ENCODE measurements at regions not wholly inside any gene's neighbourhood (a gene's known extent, or its start where the extent isn't known, plus 50 kb on each side); places are given as distances from the start of the nearest gene placed in this dataset.

- no peaks in the 10 kb centered on the region for H4K20me1 ChIP-seq (ENCODE audit: insufficient read depth, low read length)
- no peaks in the 10 kb centered on the region for H3K27me3 ChIP-seq (replicated peaks; ENCODE audit: insufficient read depth, low read length)
- TF ChIP-seq CTCF (IDR thresholded peaks at IDR 0.05; ENCODE audit: low read length) (no peak), EZH2 (optimal IDR thresholded peaks at IDR 0.05; ENCODE audit: low read depth, low read length) (no peak), EZH2phosphoT487 (IDR thresholded peaks at IDR 0.05; ENCODE audit: low read length) (no peak)
- no peaks in the 10 kb centered on the region for H3K79me2 ChIP-seq (ENCODE audit: low read length)
- H3K4me1 ChIP-seq (ENCODE audit: low read length) = no peaks in the 10 kb centered on the region
- H3F3A ChIP-seq (ENCODE audit: insufficient read depth, low read length) = no peaks in the 10 kb centered on the region
- no peak overlapping the region for H3K4me3 ChIP-seq (ENCODE audit: low read length)
- no peak overlapping the region for H3K4me2 ChIP-seq (ENCODE audit: low read depth, low read length)
- H3K9ac ChIP-seq (ENCODE audit: low read length) = no peak overlapping the region
- H2AFZ ChIP-seq (ENCODE audit: low read length) = no peak overlapping the region
- no peaks in the 10 kb centered on the region for H3K9me3 ChIP-seq (replicated peaks; ENCODE audit: insufficient read depth, low read length)
- H3K27ac ChIP-seq (ENCODE audit: low read length) = no peak overlapping the region
- no peaks in the 10 kb centered on the region for H3K9me2 ChIP-seq (replicated peaks; ENCODE audit: insufficient read depth, low read length)
- no peak for DNase-seq
- no peaks in the 10 kb centered on the region for H3K36me3 ChIP-seq (replicated peaks; ENCODE audit: insufficient read depth, low read length)
Measured at GRCh38 chr13:76800943-76801342, 85.3 kb downstream of the KCTD12 start.

DNA sequence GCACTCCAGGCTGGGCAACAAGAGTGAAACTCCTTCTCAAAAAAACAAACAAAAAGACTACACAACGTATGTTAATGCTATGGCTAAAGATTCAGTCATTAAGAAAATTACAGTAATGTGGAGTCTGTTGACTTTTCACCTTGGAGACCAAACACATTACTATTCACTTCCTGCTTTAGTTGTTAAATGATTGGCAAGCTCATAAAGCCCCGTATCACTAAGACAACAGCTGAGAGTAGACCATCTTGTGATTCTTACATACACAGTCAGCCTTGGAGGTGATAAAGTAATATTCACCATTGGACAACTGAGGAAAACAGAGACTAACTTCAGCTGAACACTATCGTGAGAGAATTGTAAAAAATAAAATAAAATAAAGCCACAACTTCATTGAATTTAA is 86.5 kb downstream of the KCTD12 start:
- TF ChIP-seq CTCF (IDR thresholded peaks at IDR 0.05; ENCODE audit: low read length) (no peak), EZH2 (optimal IDR thresholded peaks at IDR 0.05; ENCODE audit: low read depth, low read length) (no peak), EZH2phosphoT487 (IDR thresholded peaks at IDR 0.05; ENCODE audit: low read length) (no peak)
- H4K20me1 ChIP-seq (ENCODE audit: insufficient read depth, low read length) = no peaks in the 10 kb centered on the region
- no peaks in the 10 kb centered on the region for H3K27me3 ChIP-seq (replicated peaks; ENCODE audit: insufficient read depth, low read length)
- H2AFZ ChIP-seq (ENCODE audit: low read length) = no peak overlapping the region
- H3K36me3 ChIP-seq (replicated peaks; ENCODE audit: insufficient read depth, low read length) = no peaks in the 10 kb centered on the region
- H3K9me2 ChIP-seq (replicated peaks; ENCODE audit: insufficient read depth, low read length) = no peaks in the 10 kb centered on the region
- no peaks in the 10 kb centered on the region for H3K79me2 ChIP-seq (ENCODE audit: low read length)
- no peak for DNase-seq
- no peaks in the 10 kb centered on the region for H3F3A ChIP-seq (ENCODE audit: insufficient read depth, low read length)
- no peak overlapping the region for H3K4me2 ChIP-seq (ENCODE audit: low read depth, low read length)
- H3K9me3 ChIP-seq (replicated peaks; ENCODE audit: insufficient read depth, low read length) = no peaks in the 10 kb centered on the region
- no peak overlapping the region for H3K9ac ChIP-seq (ENCODE audit: low read length)
- H3K27ac ChIP-seq (ENCODE audit: low read length) = no peak overlapping the region
- H3K4me3 ChIP-seq (ENCODE audit: low read length) = no peak overlapping the region
- no peaks in the 10 kb centered on the region for H3K4me1 ChIP-seq (ENCODE audit: low read length)

DNA sequence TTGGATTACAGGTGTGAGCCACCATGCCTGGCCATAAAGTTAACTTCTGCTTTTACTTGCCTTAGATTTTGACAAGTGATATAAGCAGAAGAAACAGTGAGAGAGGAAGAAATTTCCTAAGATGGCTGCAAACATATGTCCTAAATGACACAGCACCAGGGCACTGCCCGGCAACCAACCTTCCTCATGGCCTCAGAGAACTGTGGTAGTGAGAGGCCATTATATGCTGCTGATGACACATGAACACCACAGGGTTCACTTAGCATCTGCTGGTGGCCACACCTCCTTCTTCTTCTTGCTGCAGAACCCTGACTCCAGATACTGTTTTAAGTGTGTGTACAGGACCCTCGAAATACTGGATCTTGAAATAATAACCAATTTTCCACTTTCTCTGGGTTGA is 88.2 kb downstream of the KCTD12 start:
- Histone ChIP-seq H3K4me2 (ENCODE audit: low read depth, low read length) (no peak overlapping the region), H3K4me3 (ENCODE audit: low read length) (no peak overlapping the region), H3K9me3 (replicated peaks; ENCODE audit: insufficient read depth, low read length) (no peaks in the 10 kb centered on the region), H4K20me1 (ENCODE audit: insufficient read depth, low read length) (no peaks in the 10 kb centered on the region), H2AFZ (ENCODE audit: low read length) (no peak overlapping the region), H3K9ac (ENCODE audit: low read length) (no peak overlapping the region), H3K4me1 (ENCODE audit: low read length) (no peaks in the 10 kb centered on the region), H3K27ac (ENCODE audit: low read length) (no peak overlapping the region), H3K79me2 (ENCODE audit: low read length) (no peaks in the 10 kb centered on the region), H3F3A (ENCODE audit: insufficient read depth, low read length) (no peaks in the 10 kb centered on the region), H3K36me3 (replicated peaks; ENCODE audit: insufficient read depth, low read length) (no peaks in the 10 kb centered on the region), H3K9me2 (replicated peaks; ENCODE audit: insufficient read depth, low read length) (no peaks in the 10 kb centered on the region), H3K27me3 (replicated peaks; ENCODE audit: insufficient read depth, low read length) (no peaks in the 10 kb centered on the region)
- no peak for TF ChIP-seq EZH2 (optimal IDR thresholded peaks at IDR 0.05; ENCODE audit: low read depth, low read length)
- TF ChIP-seq EZH2phosphoT487 (IDR thresholded peaks at IDR 0.05; ENCODE audit: low read length) = no peak
- DNase-seq = no peak

- no peak overlapping the region for H3K4me3 ChIP-seq (ENCODE audit: low read length)
- no peak overlapping the region for H3K4me2 ChIP-seq (ENCODE audit: low read depth, low read length)
- no peaks in the 10 kb centered on the region for H3K79me2 ChIP-seq (ENCODE audit: low read length)
- H3K9me2 ChIP-seq (replicated peaks; ENCODE audit: insufficient read depth, low read length) = no peaks in the 10 kb centered on the region
- TF ChIP-seq EZH2phosphoT487 (IDR thresholded peaks at IDR 0.05; ENCODE audit: low read length) (no peak), CTCF (IDR thresholded peaks at IDR 0.05; ENCODE audit: low read length) (no peak), EZH2 (optimal IDR thresholded peaks at IDR 0.05; ENCODE audit: low read depth, low read length) (no peak)
- no peaks in the 10 kb centered on the region for H3K4me1 ChIP-seq (ENCODE audit: low read length)
- H3K9me3 ChIP-seq (replicated peaks; ENCODE audit: insufficient read depth, low read length) = no peaks in the 10 kb centered on the region
- H3F3A ChIP-seq (ENCODE audit: insufficient read depth, low read length) = no peaks in the 10 kb centered on the region
- no peaks in the 10 kb centered on the region for H4K20me1 ChIP-seq (ENCODE audit: insufficient read depth, low read length)
- no peak overlapping the region for H3K27ac ChIP-seq (ENCODE audit: low read length)
- no peaks in the 10 kb centered on the region for H3K27me3 ChIP-seq (replicated peaks; ENCODE audit: insufficient read depth, low read length)
- H3K9ac ChIP-seq (ENCODE audit: low read length) = no peak overlapping the region
- no peak for DNase-seq
- no peaks in the 10 kb centered on the region for H3K36me3 ChIP-seq (replicated peaks; ENCODE audit: insufficient read depth, low read length)
- no peak overlapping the region for H2AFZ ChIP-seq (ENCODE audit: low read length)
Measured at GRCh38 chr13:76797361-76797760, 88.8 kb downstream of the KCTD12 start.

All from MM.1S (cell line).